IPS-18c (cell line): ENCODE measurements at regions not wholly inside any gene's neighbourhood (a gene's known extent, or its start where the extent isn't known, plus 50 kb on each side); places are given as distances from the start of the nearest gene placed in this dataset.

Experiments used
- H3K4me3 ChIP-seq: 2 replicates; pipeline ENCODE4 v1.7.0; 2013; ENCODE audit warnings: low read depth, mild to moderate bottlenecking, low read length, moderate library complexity; ENCODE audit not compliant: insufficient read depth
- H3K9me3 ChIP-seq: one replicate; pipeline ENCODE4 v1.6.1; 2013; ENCODE audit warnings: mild to moderate bottlenecking, low read length, moderate library complexity; ENCODE audit not compliant: control insufficient read depth, insufficient read depth

DNA sequence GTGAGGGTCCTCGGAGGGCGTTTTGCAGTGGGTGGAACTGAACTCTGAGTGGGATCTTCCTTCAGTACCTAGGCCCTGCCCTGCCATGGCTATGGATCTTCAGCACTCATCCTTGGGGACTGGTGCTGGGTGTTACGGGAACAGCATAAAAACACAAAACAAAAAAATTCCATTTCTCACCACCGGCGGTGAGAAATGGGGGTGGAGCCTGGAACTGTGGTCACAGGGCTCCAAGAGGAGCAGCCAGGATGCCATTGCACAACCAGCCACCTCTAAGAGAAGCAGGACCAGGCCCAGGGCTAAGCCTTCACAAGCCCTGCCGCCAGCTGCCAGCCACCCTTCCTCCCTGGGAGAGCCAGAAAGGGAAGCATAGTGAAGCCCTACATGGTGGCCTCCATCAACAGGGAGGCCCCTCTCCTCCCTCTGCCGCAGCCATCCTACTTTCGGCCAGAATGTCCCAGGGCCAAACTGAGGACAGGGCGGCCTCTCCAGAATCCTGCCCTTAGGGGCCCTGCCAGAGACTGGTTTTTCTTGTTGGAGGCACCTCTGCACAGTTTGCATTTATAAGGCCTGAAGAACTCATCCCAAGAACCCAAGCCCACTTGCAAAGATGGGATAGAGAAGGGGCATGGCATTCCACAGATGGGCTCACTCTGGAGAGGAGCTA lies 76.5 kb downstream of the VCPKMT start:
- Histone ChIP-seq H3K9me3 (peaks cover 2% of the 10 kb centered on the region), H3K4me3 (no peak overlapping the region)

DNA sequence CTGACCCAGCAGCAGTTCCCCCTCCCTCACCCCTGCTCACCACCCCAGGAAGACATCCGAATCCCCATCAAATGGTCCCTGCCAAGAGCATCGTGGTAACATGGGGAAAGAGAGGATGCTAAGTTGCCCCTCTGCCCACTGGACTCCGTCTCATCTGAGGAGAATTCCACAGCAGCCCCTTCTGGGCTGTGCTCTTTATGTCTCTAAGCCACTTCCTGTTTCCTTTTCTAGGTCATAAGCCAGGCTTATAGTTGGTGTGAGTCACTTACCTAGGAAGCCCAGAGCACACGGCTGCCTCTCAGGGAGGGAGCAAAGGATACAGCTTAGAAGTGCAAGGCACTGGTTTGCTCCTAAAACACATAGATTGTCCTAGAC lies 76.0 kb downstream of the VCPKMT start:
- Histone ChIP-seq H3K4me3 (no peak overlapping the region), H3K9me3 (peaks cover 2% of the 10 kb centered on the region)

DNA sequence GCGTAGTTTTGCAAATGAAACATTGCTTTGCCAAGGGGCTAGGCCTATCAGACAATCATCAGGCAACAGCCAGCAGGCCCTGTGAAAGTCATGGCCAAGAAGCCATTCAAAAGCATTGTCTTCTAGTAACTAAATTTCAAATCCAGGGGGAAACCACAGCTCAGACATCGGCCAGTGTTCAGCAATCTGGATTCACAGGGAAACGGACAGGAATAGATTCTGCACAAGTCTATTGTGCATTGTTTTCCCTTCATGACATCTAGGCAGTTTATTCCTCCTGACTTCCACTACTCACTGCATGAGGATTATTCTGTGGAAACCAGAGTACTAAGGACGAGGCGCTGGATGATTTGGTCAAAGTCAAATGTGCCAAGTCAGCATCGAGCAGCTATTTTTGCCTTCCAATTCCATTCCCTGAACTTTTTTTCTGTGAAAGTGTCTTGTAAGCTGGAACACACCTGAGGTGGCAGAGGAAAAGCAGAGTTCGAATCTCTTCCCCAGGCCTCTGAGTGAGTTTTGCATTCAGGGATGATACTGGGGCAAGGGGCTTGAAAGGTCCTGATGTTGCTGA lies 75.4 kb downstream of the VCPKMT start:
- H3K9me3 ChIP-seq: peaks cover 2% of the 10 kb centered on the region
- H3K4me3 ChIP-seq: no peak overlapping the region

DNA sequence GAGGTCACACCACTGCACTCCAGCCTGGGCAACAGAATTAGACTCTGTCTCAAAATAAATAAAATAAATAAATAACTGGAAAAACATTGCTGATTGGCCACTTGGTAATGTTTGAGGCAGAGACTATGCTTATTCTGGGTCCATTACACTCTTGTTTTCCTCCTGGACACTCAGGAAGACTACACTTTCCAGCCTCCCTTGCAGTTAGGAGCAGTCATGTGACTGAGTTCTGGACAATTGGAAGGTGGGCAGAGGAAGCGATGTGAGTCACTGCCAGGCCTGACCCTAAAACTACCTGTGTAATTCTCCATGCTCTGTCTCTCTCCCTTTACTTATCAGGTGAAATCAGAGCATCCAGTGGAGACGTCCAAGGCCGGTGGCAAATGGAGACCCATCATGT lies 74.4 kb downstream of the VCPKMT start:
- Histone ChIP-seq H3K4me3 (no peak overlapping the region), H3K9me3 (peaks cover 2% of the 10 kb centered on the region)

DNA sequence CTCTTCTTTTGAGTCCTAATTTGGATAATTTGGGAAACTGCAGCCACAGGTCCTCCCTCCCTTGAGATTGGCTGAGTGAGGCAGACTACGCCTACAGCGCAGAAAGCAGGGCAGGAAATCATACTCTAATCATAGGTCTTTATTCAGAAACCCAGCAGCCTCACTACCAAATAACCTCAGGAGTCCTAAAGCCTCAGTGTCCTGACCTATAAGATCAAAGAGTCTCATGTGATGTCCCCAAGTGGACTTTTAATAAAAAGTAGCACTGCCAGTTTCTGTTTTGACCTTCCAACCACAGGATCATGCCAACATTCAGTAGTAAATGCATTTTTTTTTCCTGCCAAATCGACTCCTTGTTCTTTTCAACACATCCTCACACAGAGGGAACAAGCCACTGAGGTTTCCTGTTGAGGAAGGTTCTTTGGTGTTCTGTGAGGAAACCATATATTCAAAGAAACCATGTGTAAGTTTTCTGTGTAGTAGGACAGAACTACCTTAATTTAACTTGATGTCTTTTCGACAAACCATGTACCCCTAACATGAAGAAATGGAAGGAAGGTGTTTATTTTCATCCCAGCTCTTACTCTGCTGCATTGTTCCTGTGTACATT lies 72.2 kb downstream of the VCPKMT start:
- Histone ChIP-seq H3K9me3 (no peaks in the 10 kb centered on the region), H3K4me3 (no peak overlapping the region)

DNA sequence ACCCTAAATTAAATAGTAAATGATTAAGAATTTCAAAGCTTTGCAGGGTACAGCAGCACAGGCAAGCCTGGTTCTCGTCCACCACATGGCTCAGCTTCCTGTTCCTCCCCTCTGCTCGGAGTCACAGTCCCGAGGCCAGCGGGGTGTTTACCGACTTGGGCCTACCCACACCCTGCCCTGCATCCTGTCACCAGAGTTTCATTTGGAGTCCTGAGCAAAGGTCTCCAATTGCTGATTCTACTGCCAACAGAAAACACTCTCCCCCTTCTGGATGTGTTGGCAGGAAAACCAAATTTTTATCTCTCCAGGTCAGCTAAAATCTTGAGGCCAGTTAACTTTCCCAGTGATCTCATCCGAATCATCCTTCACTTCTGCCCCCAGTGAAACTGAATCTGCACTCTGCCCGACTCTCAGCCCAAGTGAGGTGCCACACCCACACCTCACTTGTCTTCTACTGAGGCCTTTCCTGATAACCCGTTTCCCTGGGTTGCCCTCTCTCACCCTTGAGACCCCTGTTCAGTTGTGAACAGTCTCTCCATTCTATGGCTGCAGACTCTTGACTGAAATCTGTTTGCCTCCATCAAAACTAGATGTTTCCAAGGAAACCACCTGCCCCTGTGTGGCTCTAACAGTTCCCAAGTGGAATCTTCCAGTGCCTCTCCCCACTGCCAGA lies 71.2 kb downstream of the VCPKMT start:
- no peaks in the 10 kb centered on the region for H3K9me3 ChIP-seq
- no peak overlapping the region for H3K4me3 ChIP-seq

DNA sequence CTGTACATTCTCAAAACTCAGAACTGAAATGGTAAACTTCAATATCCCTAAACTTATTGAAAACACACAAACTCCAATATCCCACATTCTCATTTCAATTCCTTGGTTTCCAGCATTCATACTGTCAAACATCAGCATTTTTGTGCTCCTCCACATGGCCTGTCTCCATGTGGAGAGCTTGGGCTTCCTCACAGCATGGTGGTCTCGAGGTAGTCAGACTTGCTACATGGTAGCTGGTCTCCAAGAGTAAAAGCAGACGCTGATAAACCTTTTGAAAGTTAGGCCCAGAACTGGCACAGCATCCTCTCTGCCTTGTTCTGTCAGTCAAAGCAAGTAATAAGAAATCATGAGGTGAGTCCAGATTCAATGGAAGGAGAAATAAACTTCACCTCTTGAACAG lies 70.5 kb downstream of the VCPKMT start:
- Histone ChIP-seq H3K4me3 (no peak overlapping the region), H3K9me3 (no peaks in the 10 kb centered on the region)

DNA sequence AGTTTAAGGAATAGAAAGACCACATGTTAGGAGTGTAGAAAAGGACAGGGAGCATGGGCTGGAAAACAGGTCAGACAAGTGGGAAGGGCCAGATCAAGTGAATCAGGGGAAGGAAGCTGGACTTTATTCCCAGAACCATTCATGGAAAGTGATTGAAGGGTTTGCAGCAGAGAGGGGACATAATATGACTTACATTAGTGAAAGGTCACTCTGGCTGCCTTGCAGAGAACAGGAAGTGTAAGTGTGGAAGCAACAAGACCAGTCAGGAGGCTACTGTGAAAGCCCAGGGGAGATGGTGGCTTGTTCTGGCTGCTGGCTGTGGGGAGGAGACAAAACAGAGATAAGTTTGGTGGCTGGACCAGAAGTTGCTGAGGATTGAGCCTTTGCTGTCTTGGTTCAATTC lies 69.1 kb downstream of the VCPKMT start:
- Histone ChIP-seq H3K4me3 (no peak overlapping the region), H3K9me3 (no peaks in the 10 kb centered on the region)

DNA sequence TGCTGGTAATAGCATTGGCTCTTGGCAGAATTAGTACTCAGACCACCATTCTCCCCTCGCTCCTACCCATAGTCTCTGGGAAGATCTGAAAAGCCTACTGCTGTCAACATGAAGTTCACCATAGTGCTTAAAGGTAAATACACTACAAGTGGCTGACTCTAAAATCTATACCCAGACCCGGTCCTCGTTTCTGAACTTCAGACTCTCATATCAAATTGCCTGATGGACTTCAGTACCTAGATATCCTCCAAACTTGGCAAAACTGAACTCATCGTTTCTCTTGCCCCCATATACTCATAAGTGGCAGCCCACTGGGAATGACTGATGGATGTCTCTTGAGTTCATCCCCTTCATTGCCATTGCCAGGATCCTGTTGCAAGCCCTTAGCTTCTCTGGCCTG lies 67.3 kb downstream of the VCPKMT start:
- no peaks in the 10 kb centered on the region for H3K9me3 ChIP-seq
- no peak overlapping the region for H3K4me3 ChIP-seq

DNA sequence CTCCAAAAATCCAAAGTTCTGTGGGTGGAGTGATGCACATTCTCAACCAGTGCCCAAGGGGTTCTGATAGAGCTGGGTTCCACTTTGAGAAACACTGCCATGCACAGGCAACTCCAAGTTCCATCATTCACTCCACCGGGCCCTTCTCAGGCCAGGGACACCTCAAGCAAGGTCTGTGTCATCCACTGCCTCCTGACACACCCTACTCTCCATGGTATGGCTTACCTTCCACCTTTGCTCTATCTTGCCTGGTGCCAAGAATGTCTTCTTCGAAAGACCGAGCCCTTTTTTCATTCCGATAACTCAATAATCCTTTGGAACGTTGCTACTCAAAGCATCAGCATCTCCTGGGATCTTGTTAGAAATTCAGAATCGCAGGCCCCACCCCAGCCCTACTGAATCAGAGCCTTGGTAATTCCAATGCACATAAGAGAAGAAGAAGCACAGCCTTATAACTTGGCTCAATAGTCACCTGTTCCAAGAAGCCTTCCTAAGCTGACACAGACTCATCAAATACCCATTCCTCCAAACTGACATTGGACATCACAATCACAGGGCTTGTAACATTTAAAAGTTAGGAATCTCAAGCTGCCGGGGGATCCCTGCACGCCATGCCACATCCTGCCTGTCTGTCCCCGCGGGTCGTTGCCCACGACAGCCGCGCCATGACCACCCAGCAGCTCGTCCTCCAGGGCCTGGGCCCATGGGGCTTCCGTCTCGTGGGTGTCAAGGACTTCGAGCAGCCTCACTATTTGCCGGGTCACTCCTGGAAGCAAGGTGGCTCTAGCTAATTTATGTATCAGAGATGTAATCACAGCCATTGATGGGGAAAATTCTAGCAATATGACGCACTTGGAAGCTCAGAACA lies 66.4 kb downstream of the VCPKMT start:
- H3K9me3 ChIP-seq: no peaks in the 10 kb centered on the region
- H3K4me3 ChIP-seq: no peak overlapping the region

DNA sequence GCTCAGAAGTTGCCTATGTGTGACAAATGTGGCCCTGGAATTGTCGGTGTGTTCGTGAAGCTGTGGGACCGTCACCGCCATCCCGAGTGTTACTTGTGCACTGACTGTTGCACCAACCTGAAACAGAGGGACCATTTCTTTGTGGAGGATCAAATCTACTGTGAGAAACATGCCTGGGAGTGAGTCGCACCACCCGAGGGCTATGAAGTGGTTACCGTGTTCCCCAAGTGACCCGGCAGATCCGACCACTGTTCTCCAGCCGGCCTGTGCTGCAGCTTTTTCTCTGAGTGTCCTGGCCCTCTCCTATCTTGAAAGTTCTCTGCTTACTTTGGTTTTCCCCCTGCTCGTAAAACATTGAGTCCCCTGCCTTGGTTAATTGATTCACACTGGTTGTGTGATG lies 65.3 kb downstream of the VCPKMT start:
- no peak overlapping the region for H3K4me3 ChIP-seq
- H3K9me3 ChIP-seq: peaks cover 1% of the 10 kb centered on the region

DNA sequence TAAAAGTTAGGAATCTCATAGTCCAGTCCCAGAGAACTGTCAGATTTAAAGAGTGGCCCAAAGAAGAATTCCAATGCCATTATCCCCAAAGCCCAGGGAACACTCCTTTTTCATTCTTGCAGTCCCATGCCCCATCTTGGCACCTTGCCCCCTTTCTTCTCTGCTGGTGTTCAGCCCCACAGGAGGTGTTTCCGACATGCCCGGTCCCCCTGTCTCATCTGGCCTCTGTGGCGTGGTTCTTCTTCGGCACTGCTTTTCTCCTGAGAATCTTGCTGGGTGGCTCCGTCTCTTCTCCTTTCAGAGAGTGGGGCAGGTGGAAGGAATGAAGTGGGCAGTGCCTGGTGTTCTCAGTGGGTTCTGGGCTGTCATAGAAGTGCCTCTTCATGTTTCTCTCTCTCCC lies 64.7 kb downstream of the VCPKMT start:
- H3K4me3 ChIP-seq: no peak overlapping the region
- peaks cover 2% of the 10 kb centered on the region for H3K9me3 ChIP-seq

DNA sequence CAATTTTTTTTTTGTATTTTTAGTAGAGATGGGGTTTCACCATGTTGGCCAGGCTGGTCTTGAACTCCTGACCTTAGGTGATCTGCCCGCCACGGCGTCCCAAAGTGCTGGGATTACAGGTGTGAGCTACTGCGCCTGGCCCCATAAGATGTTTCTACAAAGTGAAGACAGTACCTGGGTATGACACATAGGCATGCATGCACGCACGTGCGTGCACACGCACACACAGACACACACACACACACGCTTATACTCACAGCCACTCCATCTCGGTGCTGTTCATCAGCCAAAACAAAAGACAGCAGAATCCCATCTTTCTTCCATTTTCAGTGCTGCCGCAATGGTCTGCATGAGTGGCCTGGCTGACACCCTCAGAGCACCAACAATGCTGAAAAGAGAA lies 63.9 kb downstream of the VCPKMT start:
- Histone ChIP-seq H3K9me3 (peaks cover 2% of the 10 kb centered on the region), H3K4me3 (no peak overlapping the region)

DNA sequence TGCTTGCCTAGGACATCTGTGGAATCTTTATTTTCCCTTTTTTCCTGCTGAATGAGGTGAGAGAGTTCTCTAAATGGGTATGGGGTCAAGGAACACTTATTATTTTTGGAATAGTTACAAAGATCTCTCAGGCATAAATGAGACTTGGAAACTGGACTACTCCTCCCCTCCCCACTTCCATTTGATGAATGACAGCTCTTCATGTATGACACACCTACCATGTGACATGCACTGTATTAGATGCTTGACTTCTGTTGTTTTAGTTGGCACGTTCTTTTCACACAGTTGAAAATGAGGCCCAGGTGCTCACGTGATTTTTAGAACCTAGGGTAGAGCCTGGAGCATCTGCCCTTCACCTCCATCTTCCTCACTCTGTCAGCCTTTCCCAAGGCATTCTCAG lies 62.4 kb downstream of the VCPKMT start:
- peaks cover 2% of the 10 kb centered on the region for H3K9me3 ChIP-seq
- H3K4me3 ChIP-seq: no peak overlapping the region

DNA sequence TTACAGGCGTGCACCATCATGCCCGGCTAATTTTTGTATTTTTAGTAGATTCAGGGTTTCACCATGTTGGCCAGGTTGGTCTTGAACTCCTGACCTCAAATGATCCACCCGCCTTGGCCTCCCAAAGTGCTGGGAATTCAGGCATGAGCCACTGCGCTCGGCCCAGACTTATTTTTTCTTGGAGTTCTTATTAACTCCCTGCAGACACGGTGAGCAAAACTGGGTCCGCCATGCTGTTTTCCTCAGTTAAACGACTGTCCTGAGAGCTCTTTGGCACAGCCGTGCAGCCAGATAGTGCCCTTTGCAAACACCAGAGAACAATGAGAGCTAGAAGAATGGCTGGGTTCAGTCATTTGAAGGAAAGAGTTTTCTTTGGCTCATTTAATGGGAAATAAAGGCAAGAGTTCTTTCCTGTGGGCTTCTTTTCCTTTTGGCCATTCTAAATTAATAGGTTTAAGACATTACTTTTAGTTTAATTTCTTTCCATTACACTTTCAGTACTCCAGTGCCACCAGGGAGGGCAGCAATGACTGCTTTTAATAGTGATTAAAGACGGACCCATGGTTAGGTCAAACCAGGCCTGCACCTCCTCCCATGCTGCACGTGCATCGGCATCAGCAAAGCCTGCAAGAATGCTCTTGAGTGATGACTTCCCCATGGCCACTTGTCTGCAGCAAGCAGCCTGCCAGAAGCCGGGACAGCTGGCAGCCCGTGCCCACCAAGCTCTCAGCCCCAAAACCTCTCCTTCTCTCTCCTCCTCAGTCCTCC lies 60.7 kb downstream of the VCPKMT start:
- H3K9me3 ChIP-seq: peaks cover 2% of the 10 kb centered on the region
- H3K4me3 ChIP-seq: no peak overlapping the region

DNA sequence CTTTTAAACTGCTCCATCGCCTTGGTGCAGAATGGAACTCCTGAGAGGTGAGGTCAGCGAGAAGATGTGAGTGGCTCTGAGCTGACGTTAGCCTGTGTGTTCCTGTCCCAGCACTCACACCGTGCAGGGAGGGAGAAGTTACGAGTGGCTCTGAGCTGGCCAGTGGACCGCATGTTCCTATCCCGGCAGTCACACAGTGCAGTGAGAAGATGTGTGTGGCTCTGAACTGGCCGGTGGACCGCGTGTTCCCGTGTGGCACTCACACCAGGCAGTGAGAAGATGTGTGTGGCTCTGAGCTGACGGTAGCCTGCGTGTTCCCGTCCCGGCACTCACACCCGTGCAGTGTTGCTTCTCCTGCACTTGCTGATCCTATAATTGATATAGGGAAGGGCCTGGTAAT lies 59.9 kb downstream of the VCPKMT start:
- H3K9me3 ChIP-seq: peaks cover 2% of the 10 kb centered on the region

DNA sequence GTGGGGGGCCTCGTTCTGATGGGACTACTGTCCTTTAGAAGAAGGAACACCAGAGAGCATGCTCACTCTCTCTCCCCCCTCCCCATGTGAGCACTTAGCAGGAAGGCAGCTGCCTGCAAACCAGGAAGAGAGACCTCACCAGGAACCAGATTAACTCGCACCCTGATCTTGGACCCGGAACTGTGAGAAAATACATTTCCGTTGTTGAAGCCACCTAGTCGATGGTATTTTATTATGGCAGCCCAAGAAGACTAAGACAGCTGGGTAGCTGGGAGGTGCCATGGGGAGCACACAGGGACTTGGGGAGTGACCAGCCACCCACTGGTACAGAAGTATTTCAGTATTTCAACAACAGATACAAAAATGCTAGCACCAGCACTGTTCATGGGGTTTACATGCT lies 59.0 kb downstream of the VCPKMT start:
- Histone ChIP-seq H3K4me3 (no peak overlapping the region), H3K9me3 (peaks cover 2% of the 10 kb centered on the region)

More for the DNA sequence above, 59.9 kb downstream of the VCPKMT start:
- no peak overlapping the region for H3K4me3 ChIP-seq
